Stimulated activated CD4-positive, alpha-beta T cell treated with anti-CD3 and anti-CD28 coated beads, Interleukin-2, amount 100 ng/mL, for 48 hours (primary cell): ENCODE measurements at regions not wholly inside any gene's neighbourhood (a gene's known extent, or its start where the extent isn't known, plus 50 kb on each side); places are given as distances from the start of the nearest gene placed in this dataset.
"Not testable (repeated sequence)": the region's sequence is repeated elsewhere in the genome, so short reads cannot be mapped to it uniquely, and the experiment has no call there.

Experiments
- DNase-seq, 2 donors: peaks; one replicate each; pipeline ENCODE4 v3.0.0-alpha.2; 2020

GRCh38 chr3:177646749-177647148, 449.5 kb upstream of the TBL1XR1 start:
- DNase-seq = no peak

- no peak for DNase-seq
These were observed 450.1 kb upstream of the TBL1XR1 start for GRCh38 chr3:177647341-177647740.

GRCh38 chr3:177647876-177648275, 450.6 kb upstream of the TBL1XR1 start:
- DNase-seq = no peak

GRCh38 chr3:177652556-177653291, 455.4 kb upstream of the TBL1XR1 start:
- DNase-seq = no peak

GRCh38 chr3:177657243-177657642, 460.0 kb upstream of the TBL1XR1 start:
- no peak for DNase-seq

GRCh38 chr3:177658354-177658753, 461.1 kb upstream of the TBL1XR1 start:
- DNase-seq = no peak

GRCh38 chr3:177664380-177665103, 467.3 kb upstream of the TBL1XR1 start:
- DNase-seq = not testable (repeated sequence)

GRCh38 chr3:177665122-177665808, 468.0 kb upstream of the TBL1XR1 start:
- no peak for DNase-seq

- no peak for DNase-seq
These were observed 475.1 kb upstream of the TBL1XR1 start for GRCh38 chr3:177672252-177672911.

- DNase-seq = no peak
These were observed 476.0 kb upstream of the TBL1XR1 start for GRCh38 chr3:177673112-177673914.

- DNase-seq = no peak
These were observed 476.9 kb upstream of the TBL1XR1 start for GRCh38 chr3:177674186-177674585.

GRCh38 chr3:177676148-177676547, 478.9 kb upstream of the TBL1XR1 start:
- no peak for DNase-seq

- DNase-seq = no peak
These were observed 479.8 kb upstream of the TBL1XR1 start for GRCh38 chr3:177676947-177677587.

- no peak for DNase-seq
These were observed 482.5 kb upstream of the TBL1XR1 start for GRCh38 chr3:177679568-177680471.

- DNase-seq = no peak
These were observed 483.2 kb upstream of the TBL1XR1 start for GRCh38 chr3:177680472-177680821.

- no peak for DNase-seq
These were observed 483.9 kb upstream of the TBL1XR1 start for GRCh38 chr3:177681156-177681555.

- DNase-seq = no peak
These were observed 484.6 kb upstream of the TBL1XR1 start for GRCh38 chr3:177681852-177682251.

GRCh38 chr3:177683586-177683985, 486.3 kb upstream of the TBL1XR1 start:
- no peak for DNase-seq

- no peak for DNase-seq
These were observed 489.4 kb upstream of the TBL1XR1 start for GRCh38 chr3:177686671-177687070.

GRCh38 chr3:177687291-177687690, 490.0 kb upstream of the TBL1XR1 start:
- no peak for DNase-seq

GRCh38 chr3:177688152-177688551, 490.9 kb upstream of the TBL1XR1 start:
- no peak for DNase-seq
